ENCODE measurements at regions not wholly inside any gene's neighbourhood (a gene's known extent, or its start where the extent isn't known, plus 50 kb on each side); places are given as distances from the start of the nearest gene placed in this dataset.

DNA sequence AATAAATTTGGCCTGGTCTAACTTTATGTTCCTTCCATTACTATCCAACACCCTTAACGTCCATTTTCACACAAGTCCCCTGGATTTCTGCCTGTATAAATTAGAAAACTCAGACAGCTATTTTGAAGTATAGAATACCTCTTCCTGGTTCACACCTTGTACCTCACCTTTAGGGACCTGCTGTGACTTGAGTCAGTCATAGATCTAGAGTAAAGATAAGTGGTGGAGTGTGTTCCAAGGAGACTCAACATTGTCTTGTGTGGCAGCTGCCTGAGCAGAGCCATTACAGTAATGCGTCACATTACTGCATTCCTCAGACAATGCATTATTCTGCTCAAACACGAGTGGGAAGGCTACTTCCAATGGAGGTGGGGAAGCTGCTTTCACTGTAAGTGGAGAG is 513.9 kb downstream of the ADRA2A start:
- intact Hi-C loops (cut with micrococcal nuclease) = no loop called here

DNA sequence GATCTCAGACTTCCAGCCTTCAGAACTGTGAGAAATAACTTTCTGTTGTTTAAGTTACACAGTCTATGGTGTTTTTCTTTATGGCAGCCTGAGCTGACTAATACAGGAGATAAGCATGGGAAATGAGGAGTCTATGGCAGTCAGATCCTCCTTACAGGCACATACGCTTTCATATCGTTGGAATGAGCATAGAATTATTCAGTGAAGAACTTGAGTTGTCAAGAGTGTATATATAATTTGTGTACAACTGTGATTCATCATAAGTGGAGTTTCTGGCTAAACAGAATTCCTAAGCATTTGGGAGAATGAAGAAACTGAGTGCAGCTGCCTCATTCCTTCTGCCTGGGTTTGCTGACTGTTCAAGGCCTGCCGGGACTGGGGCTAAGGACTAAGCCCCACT is 516.7 kb downstream of the ADRA2A start:
- Histone ChIP-seq H3K9me3 (replicated peaks; ENCODE audit: control insufficient read depth, insufficient read depth, low read length) (no peaks in the 10 kb centered on the region), H3K79me2 (ENCODE audit: control insufficient read depth, insufficient read depth, low read length) (no peaks in the 10 kb centered on the region), H2AFZ (ENCODE audit: low read depth, low read length) (no peak overlapping the region), H3K4me2 (ENCODE audit: insufficient read depth, low read length) (no peak overlapping the region), H3K27me3 (ENCODE audit: control insufficient read depth in 2 of 2, insufficient read depth in 2 of 2, low read length in 2 of 2) (no peaks in the 10 kb centered on the region), H3K27ac (ENCODE audit: insufficient read depth, low read depth, low read length) (no peak overlapping the region), H4K20me1 (replicated peaks; ENCODE audit: control insufficient read depth, extremely low read depth, insufficient read depth, low read length) (no peaks in the 10 kb centered on the region), H3K36me3 (ENCODE audit: control insufficient read depth in 2 of 2, extremely low read depth in 1 of 2, insufficient read depth in 2 of 2, low read length in 2 of 2) (no peaks in the 10 kb centered on the region), H3K4me3 (replicated peaks in 1 of 3; ENCODE audit: insufficient read depth in 1 of 3, low read depth in 1 of 3, low read length in 3 of 3) (no peak overlapping the region), H3K9ac (replicated peaks; ENCODE audit: extremely low read depth, insufficient read depth, low read length) (no peak overlapping the region), H3K4me1 (ENCODE audit: control insufficient read depth, extremely low read depth, insufficient read depth, low read length) (no peaks in the 10 kb centered on the region), H3K9me1 (replicated peaks; ENCODE audit: control insufficient read depth, extremely low read depth, insufficient read depth, low read length) (no peaks in the 10 kb centered on the region)
- dilution Hi-C loops (cut with MboI; ENCODE audit: extremely low pct_ligation_motif_present, low sequenced_read_pairs) (no loop called here), intact Hi-C loops (cut with micrococcal nuclease) (no loop called here)
- TF ChIP-seq GATA2 (IDR thresholded peaks at IDR 0.05; ENCODE audit: insufficient read depth, insufficient read length, low read depth, low read length) (no peak), EZH2 (IDR thresholded peaks at IDR 0.05; ENCODE audit: borderline replicate concordance, low read depth, low read length, severe bottlenecking) (no peak), FOS (IDR thresholded peaks at IDR 0.05; ENCODE audit: borderline replicate concordance, insufficient read depth, low read length) (no peak), MYC (IDR thresholded peaks at IDR 0.05; ENCODE audit: low read depth, low read length) (no peak), MAX (IDR thresholded peaks at IDR 0.05; ENCODE audit: insufficient read depth, insufficient read length) (no peak), JUN (IDR thresholded peaks at IDR 0.05; ENCODE audit: borderline replicate concordance, insufficient read depth, insufficient read length, low read depth) (no peak), CTCF (IDR thresholded peaks at IDR 0.05; ENCODE audit: extremely low read depth in 1 of 2, insufficient read depth in 1 of 2, low read depth in 1 of 2, low read length in 2 of 2) (no peak), POLR2A (IDR thresholded peaks at IDR 0.05; ENCODE audit: low read depth, low read length) (no peak), POLR2AphosphoS5 (IDR thresholded peaks at IDR 0.05; ENCODE audit: insufficient read depth, low read depth, low read length) (no peak)
- ChIA-PET CTCF (no interaction called here), POLR2A (no interaction called here)
- no peak for FAIRE-seq
- BruUV-seq (replicated peaks) = no TSS peak
- no peak for DNase-seq (ENCODE audit: low read depth, low spot score)

More for the DNA sequence above, 513.9 kb downstream of the ADRA2A start:
- H3K79me2 ChIP-seq (ENCODE audit: control insufficient read depth, insufficient read depth, low read length) = no peaks in the 10 kb centered on the region
- H3K36me3 ChIP-seq (ENCODE audit: control insufficient read depth in 2 of 2, extremely low read depth in 1 of 2, insufficient read depth in 2 of 2, low read length in 2 of 2) = no peaks in the 10 kb centered on the region
- no peaks in the 10 kb centered on the region for H4K20me1 ChIP-seq (replicated peaks; ENCODE audit: control insufficient read depth, extremely low read depth, insufficient read depth, low read length)
- H3K4me1 ChIP-seq (ENCODE audit: control insufficient read depth, extremely low read depth, insufficient read depth, low read length) = no peaks in the 10 kb centered on the region
- DNase-seq (ENCODE audit: low read depth, low spot score) = no peak
- no peaks in the 10 kb centered on the region for H3K9me1 ChIP-seq (replicated peaks; ENCODE audit: control insufficient read depth, extremely low read depth, insufficient read depth, low read length)
- TF ChIP-seq JUN (IDR thresholded peaks at IDR 0.05; ENCODE audit: borderline replicate concordance, insufficient read depth, insufficient read length, low read depth) = no peak
- no peak for TF ChIP-seq EZH2 (IDR thresholded peaks at IDR 0.05; ENCODE audit: borderline replicate concordance, low read depth, low read length, severe bottlenecking)
- dilution Hi-C loops (cut with MboI; ENCODE audit: extremely low pct_ligation_motif_present, low sequenced_read_pairs) = no loop called here
- ChIA-PET POLR2A (no interaction called here), CTCF (no interaction called here)
- no peaks in the 10 kb centered on the region for H3K27me3 ChIP-seq (ENCODE audit: control insufficient read depth in 2 of 2, insufficient read depth in 2 of 2, low read length in 2 of 2)
- H3K9me3 ChIP-seq (replicated peaks; ENCODE audit: control insufficient read depth, insufficient read depth, low read length) = no peaks in the 10 kb centered on the region
- no peak overlapping the region for H3K27ac ChIP-seq (ENCODE audit: insufficient read depth, low read depth, low read length)
- no peak for FAIRE-seq
- H3K4me2 ChIP-seq (ENCODE audit: insufficient read depth, low read length) = no peak overlapping the region
- H3K9ac ChIP-seq (replicated peaks; ENCODE audit: extremely low read depth, insufficient read depth, low read length) = no peak overlapping the region
- no TSS peak for BruUV-seq (replicated peaks)
- no peak overlapping the region for H3K4me3 ChIP-seq (replicated peaks in 1 of 3; ENCODE audit: insufficient read depth in 1 of 3, low read depth in 1 of 3, low read length in 3 of 3)
- no peak overlapping the region for H2AFZ ChIP-seq (ENCODE audit: low read depth, low read length)

Data from endothelial cell of umbilical vein (primary cell).